ENCODE measurements at regions not wholly inside any gene's neighbourhood (a gene's known extent, or its start where the extent isn't known, plus 50 kb on each side); places are given as distances from the start of the nearest gene placed in this dataset.

DNA sequence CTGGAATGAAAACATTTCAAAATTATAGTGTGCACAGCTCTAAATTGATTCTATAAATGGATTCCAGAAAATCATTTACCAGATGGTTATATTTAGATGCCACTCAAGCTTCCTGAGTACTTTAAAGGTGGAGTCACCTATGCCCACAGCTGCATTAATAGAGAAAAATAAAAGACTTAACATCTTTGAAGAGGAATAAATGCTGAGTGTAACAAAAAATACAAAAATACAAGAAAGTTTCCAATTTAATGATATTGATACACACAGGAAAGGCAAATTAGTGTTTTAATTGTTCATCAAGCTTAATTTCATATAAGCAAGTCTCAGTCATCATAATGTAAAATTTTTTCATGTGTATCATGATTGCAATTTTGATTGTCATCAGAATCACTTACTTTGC, 89.5 kb upstream of the MANEA start:
- intact Hi-C loops (cut with DNase I), result no loop called here

GRCh38 chr6:95489185-95489863, 88.0 kb upstream of the MANEA start:
- H3K4me3 ChIP-seq, result no peak overlapping the region
- no peaks in the 10 kb centered on the region for H3K36me3 ChIP-seq
- TF ChIP-seq, protein P1, sequence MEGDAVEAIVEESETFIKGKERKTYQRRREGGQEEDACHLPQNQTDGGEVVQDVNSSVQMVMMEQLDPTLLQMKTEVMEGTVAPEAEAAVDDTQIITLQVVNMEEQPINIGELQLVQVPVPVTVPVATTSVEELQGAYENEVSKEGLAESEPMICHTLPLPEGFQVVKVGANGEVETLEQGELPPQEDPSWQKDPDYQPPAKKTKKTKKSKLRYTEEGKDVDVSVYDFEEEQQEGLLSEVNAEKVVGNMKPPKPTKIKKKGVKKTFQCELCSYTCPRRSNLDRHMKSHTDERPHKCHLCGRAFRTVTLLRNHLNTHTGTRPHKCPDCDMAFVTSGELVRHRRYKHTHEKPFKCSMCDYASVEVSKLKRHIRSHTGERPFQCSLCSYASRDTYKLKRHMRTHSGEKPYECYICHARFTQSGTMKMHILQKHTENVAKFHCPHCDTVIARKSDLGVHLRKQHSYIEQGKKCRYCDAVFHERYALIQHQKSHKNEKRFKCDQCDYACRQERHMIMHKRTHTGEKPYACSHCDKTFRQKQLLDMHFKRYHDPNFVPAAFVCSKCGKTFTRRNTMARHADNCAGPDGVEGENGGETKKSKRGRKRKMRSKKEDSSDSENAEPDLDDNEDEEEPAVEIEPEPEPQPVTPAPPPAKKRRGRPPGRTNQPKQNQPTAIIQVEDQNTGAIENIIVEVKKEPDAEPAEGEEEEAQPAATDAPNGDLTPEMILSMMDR (IDR thresholded peaks at IDR 0.05), result no peak
- TF ChIP-seq POLR2AphosphoS5 (IDR thresholded peaks at IDR 0.05) (no peak), POLR2A (IDR thresholded peaks at IDR 0.05; ENCODE audit: low read depth) (no peak), EP300 (IDR thresholded peaks at IDR 0.05) (no peak)
- DNase-seq (ENCODE audit: extremely low spot score), result no peak
- no peak overlapping the region for H3K27ac ChIP-seq (replicated peaks in 1 of 4)
- H3K27me3 ChIP-seq, result no peaks in the 10 kb centered on the region
- 55% methylated on average over 3 of the region's 3 CpGs for WGBS
- no peaks in the 10 kb centered on the region for H3K4me1 ChIP-seq
- no peaks in the 10 kb centered on the region for H3K9me3 ChIP-seq
- intact Hi-C loops (cut with DNase I), result no loop called here

More for the DNA sequence above, 89.5 kb upstream of the MANEA start:
- Histone ChIP-seq H3K27ac (replicated peaks in 1 of 4) (no peak overlapping the region), H3K9me3 (no peaks in the 10 kb centered on the region), H3K4me3 (no peak overlapping the region), H3K36me3 (no peaks in the 10 kb centered on the region), H3K4me1 (no peaks in the 10 kb centered on the region), H3K27me3 (no peaks in the 10 kb centered on the region)
- TF ChIP-seq POLR2AphosphoS5 (IDR thresholded peaks at IDR 0.05), result no peak
- no peak for TF ChIP-seq EP300 (IDR thresholded peaks at IDR 0.05)
- TF ChIP-seq, protein P1 (IDR thresholded peaks at IDR 0.05), result no peak
- no peak for TF ChIP-seq POLR2A (IDR thresholded peaks at IDR 0.05; ENCODE audit: low read depth)
- no peak for DNase-seq (ENCODE audit: extremely low spot score)

DNA sequence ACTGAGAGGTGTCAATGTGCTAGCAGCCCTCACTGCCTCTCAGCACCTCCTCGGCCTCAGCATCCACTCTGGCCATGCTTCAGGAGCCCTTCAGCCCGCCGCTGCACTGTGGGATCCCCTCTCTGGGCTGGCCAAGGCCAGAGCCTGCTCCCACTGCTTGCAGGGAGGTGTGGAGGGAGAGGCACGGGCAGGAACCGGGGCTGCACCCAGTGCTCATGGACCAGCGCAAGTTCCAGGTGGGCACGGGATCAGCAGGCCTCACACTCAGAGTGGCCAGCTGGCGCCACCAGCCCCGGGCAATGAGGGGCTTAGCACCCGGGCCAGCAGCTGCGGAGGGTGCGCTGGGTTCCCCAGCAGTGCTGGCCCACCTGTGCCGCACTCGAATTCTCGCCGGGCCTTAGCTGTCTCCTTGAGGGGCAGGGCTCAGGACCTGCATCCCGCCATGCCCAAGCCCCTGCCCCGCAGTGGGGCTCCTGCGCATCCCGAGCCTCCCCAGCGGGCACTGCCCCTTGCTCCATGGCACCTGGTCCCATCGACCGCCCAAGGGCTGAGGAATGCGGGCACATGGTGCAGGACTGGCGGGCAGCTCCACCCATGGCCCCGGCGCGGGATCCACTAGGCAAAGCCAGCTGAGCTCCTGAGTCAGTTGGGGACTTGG, 80.4 kb upstream of the MANEA start:
- TF ChIP-seq POLR2AphosphoS5 (IDR thresholded peaks at IDR 0.05), result no peak
- no peak for TF ChIP-seq EP300 (IDR thresholded peaks at IDR 0.05)
- TF ChIP-seq, protein P1 (IDR thresholded peaks at IDR 0.05), result no peak
- TF ChIP-seq POLR2A (IDR thresholded peaks at IDR 0.05; ENCODE audit: low read depth), result no peak
- no peaks in the 10 kb centered on the region for H3K27me3 ChIP-seq
- no peak overlapping the region for H3K27ac ChIP-seq (replicated peaks in 1 of 4)
- H3K4me3 ChIP-seq, result no peak overlapping the region
- WGBS, result 95% methylated on average over 5 of the region's 28 CpGs
- DNase-seq (ENCODE audit: extremely low spot score), result no peak
- H3K9me3 ChIP-seq, result peaks cover 0 to 7% (median 0%) of the 10 kb centered on the region in 4 donors
- intact Hi-C loops (cut with DNase I), result no loop called here
- no peaks in the 10 kb centered on the region for H3K36me3 ChIP-seq
- H3K4me1 ChIP-seq, result peaks cover 0 to 9% (median 4%) of the 10 kb centered on the region in 4 donors

GRCh38 chr6:95501032-95501904, 76.1 kb upstream of the MANEA start:
- Histone ChIP-seq H3K4me1 (peaks cover 0 to 9% (median 4%) of the 10 kb centered on the region in 4 donors), H3K27me3 (no peaks in the 10 kb centered on the region), H3K27ac (replicated peaks in 1 of 4) (no peak overlapping the region), H3K36me3 (no peaks in the 10 kb centered on the region), H3K4me3 (no peak overlapping the region), H3K9me3 (peaks cover 0 to 21% (median 11%) of the 10 kb centered on the region in 4 donors)
- WGBS, result 94% methylated on average over 4 of the region's 4 CpGs
- TF ChIP-seq POLR2A (IDR thresholded peaks at IDR 0.05; ENCODE audit: low read depth) (no peak), POLR2AphosphoS5 (IDR thresholded peaks at IDR 0.05) (no peak), EP300 (IDR thresholded peaks at IDR 0.05) (no peak)
- TF ChIP-seq, protein P1 (IDR thresholded peaks at IDR 0.05), result no peak
- intact Hi-C loops (cut with DNase I), result no loop called here
- DNase-seq (ENCODE audit: extremely low spot score), result no peak
